ENCODE measurements at regions not wholly inside any gene's neighbourhood (a gene's known extent, or its start where the extent isn't known, plus 50 kb on each side); places are given as distances from the start of the nearest gene placed in this dataset.

- H3K27me3 ChIP-seq (ENCODE audit: control insufficient read depth in 1 of 2, insufficient read depth in 2 of 2, low read length in 2 of 2): no peaks in the 10 kb centered on the region; a peak in 2 of 5 replicates
- no peak overlapping the region for H2AFZ ChIP-seq (ENCODE audit: low read length)
- ChIA-PET CTCF (ENCODE audit: low intra/inter-chr PET ratio, low total read pairs) (no interaction called here), POLR2A (no interaction called here)
- H3K9ac ChIP-seq (ENCODE audit: insufficient read depth, low read depth, low read length): no peak overlapping the region
- in situ Hi-C loops (cut with HindIII; ENCODE audit: extremely low pct_ligation_motif_present, low pct_unique_long_range_greater_than_20kb) (no loop called here), intact Hi-C loops (cut with micrococcal nuclease; ENCODE audit: unreplicated experiment) (no loop called here)
- 9% methylated on average over 3 of the region's 3 CpGs for WGBS (ENCODE audit: low lambda C conversion rate)
- H4K20me1 ChIP-seq (ENCODE audit: insufficient read depth, low read length): no peaks in the 10 kb centered on the region
- no peak for DNase-seq (ENCODE audit: low spot score)
- no peak overlapping the region for H3K4me3 ChIP-seq (replicated peaks in 1 of 3; ENCODE audit: insufficient read depth in 1 of 3, low read depth in 2 of 3, low read length in 3 of 3)
- no TSS peak for BruUV-seq (replicated peaks)
- ATAC-seq: no peak
- H3K4me2 ChIP-seq (ENCODE audit: low read depth, low read length): no peak overlapping the region
- H3K9me3 ChIP-seq (ENCODE audit: low read length): no peaks in the 10 kb centered on the region
- TF ChIP-seq ZNF747 (CRISPR knock-in tag; IDR thresholded peaks at IDR 0.05; ENCODE audit: borderline replicate concordance): no peak
- no peak for TF ChIP-seq ZNF740 (CRISPR knock-in tag; IDR thresholded peaks at IDR 0.05)
- TF ChIP-seq ATM (IDR thresholded peaks at IDR 0.05; ENCODE audit: borderline replicate concordance): no peak
- TF ChIP-seq ZNF83 (CRISPR knock-in tag; IDR thresholded peaks at IDR 0.05; ENCODE audit: borderline replicate concordance): no peak
- no peak for TF ChIP-seq SNAPC4 (CRISPR knock-in tag; IDR thresholded peaks at IDR 0.05)
- TF ChIP-seq ZNF275 (CRISPR knock-in tag; IDR thresholded peaks at IDR 0.05; ENCODE audit: borderline replicate concordance): no peak
- no peak for FAIRE-seq
- no peaks in the 10 kb centered on the region for H3K4me1 ChIP-seq (ENCODE audit: insufficient read depth, low read length)
- H3K36me3 ChIP-seq (replicated peaks in 1 of 2; ENCODE audit: control insufficient read depth in 1 of 2, insufficient read depth in 2 of 2, low read length in 2 of 2): no peaks in the 10 kb centered on the region
- no peaks in the 10 kb centered on the region for H3K79me2 ChIP-seq (ENCODE audit: insufficient read depth, low read length)
- H3K27ac ChIP-seq (ENCODE audit: extremely low read length, insufficient read depth, low read length): no peak overlapping the region
Measured at GRCh38 chr4:121216461-121216860, 52.3 kb upstream of the TNIP3 start.
